ENCODE measurements at regions not wholly inside any gene's neighbourhood (a gene's known extent, or its start where the extent isn't known, plus 50 kb on each side); places are given as distances from the start of the nearest gene placed in this dataset.

- WGBS, 2 experiments: 93 to 94% methylated on average over 7 of the region's 7 CpGs
- Histone ChIP-seq H3K27ac (ENCODE audit: insufficient read depth, low read depth, low read length, poor library complexity, severe bottlenecking) (no peak overlapping the region), H3K36me3 (ENCODE audit: control insufficient read depth, insufficient read depth, low read length) (no peaks in the 10 kb centered on the region), H3K4me3 (ENCODE audit: insufficient read depth, low read depth, low read length) (no peak overlapping the region), H3K27me3 (ENCODE audit: control insufficient read depth, insufficient read depth, low read length, poor library complexity, severe bottlenecking) (no peaks in the 10 kb centered on the region), H3K9me3 (ENCODE audit: control insufficient read depth, low read length) (no peaks in the 10 kb centered on the region), H3K4me1 (ENCODE audit: control insufficient read depth, insufficient read depth, low read length) (peaks cover 27% of the 10 kb centered on the region)
Observed at GRCh38 chr17:77749989-77750388, 208.5 kb upstream of the TNRC6C start.

- 95 to 96% methylated on average over 5 of the region's 5 CpGs for WGBS, 2 experiments
- H3K9me3 ChIP-seq (ENCODE audit: control insufficient read depth, low read length): no peaks in the 10 kb centered on the region
- no peaks in the 10 kb centered on the region for H3K27me3 ChIP-seq (ENCODE audit: control insufficient read depth, insufficient read depth, low read length, poor library complexity, severe bottlenecking)
- no peaks in the 10 kb centered on the region for H3K36me3 ChIP-seq (ENCODE audit: control insufficient read depth, insufficient read depth, low read length)
- peaks cover 27% of the 10 kb centered on the region for H3K4me1 ChIP-seq (ENCODE audit: control insufficient read depth, insufficient read depth, low read length)
- no peak overlapping the region for H3K27ac ChIP-seq (ENCODE audit: insufficient read depth, low read depth, low read length, poor library complexity, severe bottlenecking)
- no peak overlapping the region for H3K4me3 ChIP-seq (ENCODE audit: insufficient read depth, low read depth, low read length)
Observed at GRCh38 chr17:77750427-77751043, 208.0 kb upstream of the TNRC6C start.

GRCh38 chr17:77753246-77753645 is 205.3 kb upstream of the TNRC6C start:
- H3K4me1 ChIP-seq (ENCODE audit: control insufficient read depth, insufficient read depth, low read length): peaks cover 13% of the 10 kb centered on the region
- H3K4me3 ChIP-seq (ENCODE audit: insufficient read depth, low read depth, low read length): no peak overlapping the region
- 94 to 96% methylated on average over 8 of the region's 8 CpGs for WGBS, 2 experiments
- no peaks in the 10 kb centered on the region for H3K27me3 ChIP-seq (ENCODE audit: control insufficient read depth, insufficient read depth, low read length, poor library complexity, severe bottlenecking)
- no peak overlapping the region for H3K27ac ChIP-seq (ENCODE audit: insufficient read depth, low read depth, low read length, poor library complexity, severe bottlenecking)
- H3K36me3 ChIP-seq (ENCODE audit: control insufficient read depth, insufficient read depth, low read length): no peaks in the 10 kb centered on the region
- H3K9me3 ChIP-seq (ENCODE audit: control insufficient read depth, low read length): no peaks in the 10 kb centered on the region

GRCh38 chr17:77753691-77754245 is 204.7 kb upstream of the TNRC6C start:
- H3K4me1 ChIP-seq (ENCODE audit: control insufficient read depth, insufficient read depth, low read length): peaks cover 10% of the 10 kb centered on the region
- no peaks in the 10 kb centered on the region for H3K27me3 ChIP-seq (ENCODE audit: control insufficient read depth, insufficient read depth, low read length, poor library complexity, severe bottlenecking)
- no peak overlapping the region for H3K27ac ChIP-seq (ENCODE audit: insufficient read depth, low read depth, low read length, poor library complexity, severe bottlenecking)
- 92 to 93% methylated on average over 12 of the region's 12 CpGs for WGBS, 2 experiments
- H3K36me3 ChIP-seq (ENCODE audit: control insufficient read depth, insufficient read depth, low read length): no peaks in the 10 kb centered on the region
- H3K9me3 ChIP-seq (ENCODE audit: control insufficient read depth, low read length): no peaks in the 10 kb centered on the region
- H3K4me3 ChIP-seq (ENCODE audit: insufficient read depth, low read depth, low read length): no peak overlapping the region

GRCh38 chr17:77754956-77755355 is 203.5 kb upstream of the TNRC6C start:
- Histone ChIP-seq H3K27ac (ENCODE audit: insufficient read depth, low read depth, low read length, poor library complexity, severe bottlenecking) (no peak overlapping the region), H3K9me3 (ENCODE audit: control insufficient read depth, low read length) (no peaks in the 10 kb centered on the region), H3K36me3 (ENCODE audit: control insufficient read depth, insufficient read depth, low read length) (no peaks in the 10 kb centered on the region), H3K27me3 (ENCODE audit: control insufficient read depth, insufficient read depth, low read length, poor library complexity, severe bottlenecking) (no peaks in the 10 kb centered on the region), H3K4me3 (ENCODE audit: insufficient read depth, low read depth, low read length) (no peak overlapping the region), H3K4me1 (ENCODE audit: control insufficient read depth, insufficient read depth, low read length) (peaks cover 6% of the 10 kb centered on the region)
- WGBS, 2 experiments: 92 to 98% methylated on average over 5 of the region's 5 CpGs

GRCh38 chr17:77755410-77755963 is 203.0 kb upstream of the TNRC6C start:
- Histone ChIP-seq H3K27me3 (ENCODE audit: control insufficient read depth, insufficient read depth, low read length, poor library complexity, severe bottlenecking) (no peaks in the 10 kb centered on the region), H3K4me3 (ENCODE audit: insufficient read depth, low read depth, low read length) (no peak overlapping the region), H3K27ac (ENCODE audit: insufficient read depth, low read depth, low read length, poor library complexity, severe bottlenecking) (no peak overlapping the region), H3K4me1 (ENCODE audit: control insufficient read depth, insufficient read depth, low read length) (peaks cover 6% of the 10 kb centered on the region), H3K36me3 (ENCODE audit: control insufficient read depth, insufficient read depth, low read length) (no peaks in the 10 kb centered on the region), H3K9me3 (ENCODE audit: control insufficient read depth, low read length) (no peaks in the 10 kb centered on the region)
- WGBS, 2 experiments: 92 to 95% methylated on average over 9 of the region's 9 CpGs

- 92 to 98% methylated on average over 5 of the region's 5 CpGs for WGBS, 2 experiments
- no peak overlapping the region for H3K4me3 ChIP-seq (ENCODE audit: insufficient read depth, low read depth, low read length)
- peaks cover 6% of the 10 kb centered on the region for H3K4me1 ChIP-seq (ENCODE audit: control insufficient read depth, insufficient read depth, low read length)
- H3K27ac ChIP-seq (ENCODE audit: insufficient read depth, low read depth, low read length, poor library complexity, severe bottlenecking): no peak overlapping the region
- H3K36me3 ChIP-seq (ENCODE audit: control insufficient read depth, insufficient read depth, low read length): no peaks in the 10 kb centered on the region
- H3K27me3 ChIP-seq (ENCODE audit: control insufficient read depth, insufficient read depth, low read length, poor library complexity, severe bottlenecking): no peaks in the 10 kb centered on the region
- no peaks in the 10 kb centered on the region for H3K9me3 ChIP-seq (ENCODE audit: control insufficient read depth, low read length)
Observed at GRCh38 chr17:77756028-77756427, 202.5 kb upstream of the TNRC6C start.

GRCh38 chr17:77756846-77757560 is 201.5 kb upstream of the TNRC6C start:
- WGBS, 2 experiments: 74 to 75% methylated on average over 9 to 10 of the region's 10 CpGs
- Histone ChIP-seq H3K27ac (ENCODE audit: insufficient read depth, low read depth, low read length, poor library complexity, severe bottlenecking) (no peak overlapping the region), H3K27me3 (ENCODE audit: control insufficient read depth, insufficient read depth, low read length, poor library complexity, severe bottlenecking) (no peaks in the 10 kb centered on the region), H3K9me3 (ENCODE audit: control insufficient read depth, low read length) (no peaks in the 10 kb centered on the region), H3K4me1 (ENCODE audit: control insufficient read depth, insufficient read depth, low read length) (peaks cover 6% of the 10 kb centered on the region), H3K36me3 (ENCODE audit: control insufficient read depth, insufficient read depth, low read length) (no peaks in the 10 kb centered on the region), H3K4me3 (ENCODE audit: insufficient read depth, low read depth, low read length) (no peak overlapping the region)

GRCh38 chr17:77757561-77757898 is 201.0 kb upstream of the TNRC6C start:
- Histone ChIP-seq H3K4me3 (ENCODE audit: insufficient read depth, low read depth, low read length) (no peak overlapping the region), H3K36me3 (ENCODE audit: control insufficient read depth, insufficient read depth, low read length) (no peaks in the 10 kb centered on the region), H3K27me3 (ENCODE audit: control insufficient read depth, insufficient read depth, low read length, poor library complexity, severe bottlenecking) (no peaks in the 10 kb centered on the region), H3K4me1 (ENCODE audit: control insufficient read depth, insufficient read depth, low read length) (peaks cover 6% of the 10 kb centered on the region), H3K9me3 (ENCODE audit: control insufficient read depth, low read length) (no peaks in the 10 kb centered on the region), H3K27ac (ENCODE audit: insufficient read depth, low read depth, low read length, poor library complexity, severe bottlenecking) (no peak overlapping the region)
- WGBS, 2 experiments: 85 to 90% methylated on average over 7 of the region's 7 CpGs

- H3K4me3 ChIP-seq (ENCODE audit: insufficient read depth, low read depth, low read length): no peak overlapping the region
- no peaks in the 10 kb centered on the region for H3K9me3 ChIP-seq (ENCODE audit: control insufficient read depth, low read length)
- no peak overlapping the region for H3K27ac ChIP-seq (ENCODE audit: insufficient read depth, low read depth, low read length, poor library complexity, severe bottlenecking)
- H3K36me3 ChIP-seq (ENCODE audit: control insufficient read depth, insufficient read depth, low read length): no peaks in the 10 kb centered on the region
- no peaks in the 10 kb centered on the region for H3K4me1 ChIP-seq (ENCODE audit: control insufficient read depth, insufficient read depth, low read length)
- H3K27me3 ChIP-seq (ENCODE audit: control insufficient read depth, insufficient read depth, low read length, poor library complexity, severe bottlenecking): no peaks in the 10 kb centered on the region
- 64 to 72% methylated on average over 6 of the region's 6 CpGs for WGBS, 2 experiments
Observed at GRCh38 chr17:77763023-77763422, 195.5 kb upstream of the TNRC6C start.

Data from ectodermal cell (in vitro differentiated cells).